NCI-H1930 (cell line): ENCODE measurements at regions not wholly inside any gene's neighbourhood (a gene's known extent, or its start where the extent isn't known, plus 50 kb on each side); places are given as distances from the start of the nearest gene placed in this dataset.

Source experiments
- DNase-seq, 2 experiments: peaks; one replicate each; lab custom pipeline; 2025; lab: John Stamatoyannopoulos, UW

DNA sequence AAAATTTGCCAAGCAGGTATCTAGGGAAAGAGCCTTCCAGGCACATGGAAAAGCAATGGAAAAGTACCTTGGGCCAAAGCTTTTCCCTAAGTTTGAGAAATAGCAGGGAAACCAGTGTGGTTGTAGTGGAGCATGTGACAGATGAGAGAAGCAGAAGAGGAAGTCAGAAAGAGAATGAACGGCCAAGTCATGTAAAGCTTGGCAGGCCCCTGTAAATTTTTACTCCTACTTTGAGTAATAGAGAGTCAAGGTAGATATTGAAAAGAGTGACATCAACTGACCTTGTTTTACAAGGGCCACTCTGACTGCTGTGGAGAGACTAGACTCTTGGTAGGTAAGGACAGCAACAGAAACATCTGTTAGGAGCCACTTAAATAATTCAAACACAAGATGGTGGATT lies 180.9 kb upstream of the PRMT6 start:
- DNase-seq: no peak

DNA sequence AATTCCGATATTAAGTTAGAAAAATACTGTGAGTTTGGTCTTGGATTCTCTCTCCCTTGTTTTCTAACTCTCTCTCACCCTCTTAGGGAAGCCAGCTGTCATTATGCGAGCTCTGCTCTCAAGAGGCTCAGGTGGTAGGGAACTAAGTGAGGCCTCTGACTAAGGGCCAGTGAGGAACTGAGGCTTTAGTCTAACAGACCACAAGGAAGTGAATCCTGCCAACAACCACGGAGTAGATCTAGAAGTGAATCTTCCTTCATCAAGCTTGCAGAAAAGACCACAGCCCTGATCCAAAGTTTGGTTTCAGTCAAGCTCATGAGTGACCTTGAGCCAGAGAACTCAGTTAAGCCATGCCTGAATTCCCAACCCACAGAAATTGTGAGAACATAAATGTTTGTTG lies 180.1 kb upstream of the PRMT6 start:
- no peak for DNase-seq

DNA sequence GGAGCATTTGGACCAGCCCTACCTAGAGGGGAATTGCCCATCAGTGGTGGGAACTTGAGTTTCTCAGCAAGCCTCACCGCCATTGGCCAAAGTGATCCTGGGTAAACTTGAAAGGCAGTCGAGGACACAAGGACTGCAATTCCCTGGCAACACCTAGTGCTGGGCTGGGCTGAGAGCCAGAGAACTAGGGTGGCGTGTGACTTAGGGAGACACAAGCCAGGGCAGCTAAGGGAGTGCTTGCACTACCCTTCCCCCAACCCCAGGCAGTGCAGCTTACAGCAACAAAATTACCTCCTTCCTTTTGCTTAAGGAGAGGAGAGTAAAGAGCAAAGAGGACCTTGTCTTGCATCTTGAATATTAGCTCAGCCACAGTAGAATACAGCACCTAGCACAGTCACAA lies 176.9 kb upstream of the PRMT6 start:
- DNase-seq: no peak

DNA sequence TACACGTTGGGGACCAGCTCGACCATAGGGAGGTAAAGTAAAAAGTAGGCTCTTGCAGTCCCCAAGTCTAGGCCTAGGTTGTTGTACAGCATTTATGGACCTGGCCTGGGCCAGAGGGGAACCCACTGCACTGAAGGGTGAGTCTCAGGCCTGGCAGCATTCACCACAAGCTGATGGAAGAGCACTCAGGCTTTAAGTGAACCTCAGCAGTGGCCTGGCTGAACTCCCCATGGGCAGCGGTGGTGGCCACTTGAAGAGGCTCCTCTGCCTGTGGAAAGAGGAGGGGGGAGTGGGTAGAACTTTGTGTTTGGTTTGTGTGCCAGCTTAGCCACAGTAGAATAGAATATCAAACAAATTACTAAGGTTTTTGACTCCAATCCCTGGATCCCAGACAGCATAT lies 176.2 kb upstream of the PRMT6 start:
- no peak for DNase-seq

DNA sequence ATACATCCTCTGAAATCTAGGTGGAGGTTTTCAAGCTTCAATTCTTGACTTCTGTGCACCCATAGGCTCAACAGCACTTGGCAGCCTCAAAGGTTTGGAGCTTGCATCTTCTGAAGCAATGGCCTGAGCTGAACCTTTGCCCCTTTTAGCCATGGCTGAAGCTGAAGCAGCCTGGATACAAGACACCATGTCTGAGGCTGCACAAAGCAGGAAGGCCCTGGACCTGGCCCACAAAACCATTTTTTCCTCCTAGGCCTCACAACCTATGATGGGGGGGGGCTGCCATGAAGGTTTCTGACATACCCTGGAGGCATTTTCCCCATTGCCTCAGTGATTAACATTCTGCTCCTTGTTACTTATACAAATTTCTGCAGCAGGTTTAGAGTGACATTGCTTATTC lies 173.3 kb upstream of the PRMT6 start:
- no peak for DNase-seq

DNA sequence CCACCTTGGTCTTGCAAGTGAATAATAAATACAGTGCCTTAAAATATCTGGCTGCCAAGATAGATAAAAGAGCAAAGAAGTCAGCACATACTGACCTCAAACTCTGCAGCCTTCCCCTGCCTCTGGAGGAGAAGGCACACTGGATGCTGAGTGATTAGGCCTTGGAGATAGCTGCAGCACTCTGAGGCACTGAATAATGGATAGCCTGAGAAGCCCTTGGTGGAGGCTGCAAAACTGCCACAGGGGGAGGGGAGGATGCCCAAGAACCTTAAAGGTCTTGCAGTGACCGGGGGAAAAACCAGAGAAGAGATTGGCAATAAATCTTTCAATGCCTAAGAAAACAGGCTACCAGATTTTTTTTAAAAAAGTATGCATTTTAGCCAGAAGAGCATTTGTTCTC lies 167.4 kb upstream of the PRMT6 start:
- DNase-seq: no peak

DNA sequence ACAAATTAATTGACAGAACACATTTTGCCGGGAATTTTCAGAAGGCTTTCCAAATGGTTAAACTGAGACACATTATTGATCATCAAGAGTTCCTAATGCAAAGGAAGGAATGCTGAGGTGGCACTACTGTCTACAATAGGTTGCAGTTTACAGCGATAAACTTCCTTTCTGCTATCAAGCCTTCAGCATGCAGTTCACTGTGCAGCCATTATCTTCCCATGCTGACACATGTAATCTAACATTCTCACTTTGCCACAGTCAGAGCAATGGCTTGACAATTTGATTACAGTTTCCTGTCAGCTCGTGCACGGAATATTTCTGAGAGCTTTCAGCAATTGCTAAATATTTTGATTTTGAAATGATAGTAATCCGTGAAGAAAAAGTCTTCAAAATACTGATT lies 166.9 kb upstream of the PRMT6 start:
- no peak for DNase-seq

DNA sequence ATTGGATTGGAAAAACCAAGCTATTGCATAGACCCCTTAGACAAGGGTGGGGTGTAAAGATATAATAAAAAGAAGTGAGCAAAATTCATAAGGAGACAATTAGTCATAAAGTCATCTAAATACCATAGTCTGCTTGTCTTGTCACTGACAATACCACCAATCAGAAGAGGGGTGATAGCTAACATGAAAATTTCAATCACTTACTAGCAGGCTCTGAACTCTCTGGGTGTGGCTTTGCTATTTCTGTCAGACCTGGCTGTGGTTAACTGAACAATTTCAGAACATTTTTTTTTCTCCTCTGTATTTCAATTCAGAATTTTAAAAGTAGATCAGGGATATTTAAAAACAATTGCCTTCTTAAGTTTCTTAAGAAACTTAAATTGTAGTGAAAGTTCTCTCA lies 158.5 kb upstream of the PRMT6 start:
- no peak for DNase-seq

DNA sequence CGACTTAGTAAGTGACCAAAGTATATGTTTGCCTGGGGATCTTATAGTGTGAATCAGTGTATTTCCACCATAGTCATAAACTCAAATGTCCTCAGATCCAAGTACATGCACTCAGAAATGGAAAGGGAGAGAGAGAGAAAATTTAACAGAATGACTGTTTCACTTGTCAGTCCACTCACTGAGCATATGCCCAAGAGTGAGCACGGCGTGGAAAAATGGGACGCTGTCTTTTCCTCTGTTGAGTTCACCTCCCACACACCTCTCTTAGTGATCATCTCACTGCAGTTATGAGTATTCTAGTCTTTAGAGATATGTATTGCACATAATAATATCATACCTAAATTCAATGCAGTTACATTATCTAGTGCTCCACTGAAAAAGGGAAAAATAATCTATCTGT lies 156.8 kb upstream of the PRMT6 start:
- DNase-seq: no peak

DNA sequence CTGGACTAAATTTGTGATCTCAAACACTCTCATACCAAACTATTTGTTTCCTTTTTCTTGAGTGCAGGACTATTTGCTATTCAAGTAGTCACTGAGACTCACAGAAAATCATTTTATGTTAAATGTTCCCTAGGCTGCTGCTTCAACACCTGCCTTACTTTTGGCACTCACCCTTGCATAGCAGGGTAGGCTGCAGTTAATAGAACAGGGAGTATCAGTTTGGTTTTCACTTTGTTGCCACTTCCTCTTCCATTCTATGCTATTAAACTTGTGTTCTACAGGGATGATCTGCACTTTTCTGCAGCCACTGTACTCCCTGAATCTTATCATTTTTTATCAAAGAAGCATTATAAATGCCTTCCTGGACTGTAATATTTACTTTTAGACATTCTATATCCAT lies 148.7 kb upstream of the PRMT6 start:
- no peak for DNase-seq

DNA sequence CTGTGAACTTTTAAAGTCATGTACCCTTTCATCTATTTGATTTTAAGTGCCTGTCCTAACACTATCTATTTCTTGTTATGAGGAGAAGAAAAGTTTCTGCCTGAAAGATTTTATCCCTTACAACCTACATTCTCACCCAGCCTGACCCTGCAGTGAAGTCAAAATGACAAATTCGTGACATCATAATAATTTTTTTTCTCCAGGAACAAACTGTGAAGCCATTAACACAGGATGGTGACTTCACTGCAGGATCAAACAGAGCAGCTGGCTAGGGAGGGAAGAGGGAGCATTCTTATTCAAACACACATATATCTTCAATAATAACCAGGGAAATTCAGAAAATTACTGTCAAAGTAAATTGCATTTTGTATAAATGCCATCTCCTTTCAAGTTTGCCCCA lies 147.8 kb upstream of the PRMT6 start:
- DNase-seq: no peak

DNA sequence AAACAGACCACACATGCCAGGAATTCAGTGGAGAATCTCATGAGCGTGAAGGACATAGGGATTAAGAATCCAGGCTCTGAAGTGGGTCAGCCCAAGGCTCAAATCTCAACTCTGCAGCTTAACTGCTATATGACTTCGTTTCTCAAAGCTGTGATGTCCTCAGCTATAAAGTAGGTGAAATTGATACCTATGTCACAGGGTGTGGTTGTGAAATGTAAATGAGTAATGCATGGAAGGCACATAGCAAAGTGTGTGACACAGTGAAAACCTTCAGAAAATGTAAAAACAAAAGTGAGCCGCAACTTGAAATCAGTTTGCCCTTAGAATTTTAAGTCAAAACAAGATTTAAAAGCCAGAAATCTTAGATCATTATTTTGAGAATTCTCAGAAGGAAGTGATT lies 145.7 kb upstream of the PRMT6 start:
- no peak for DNase-seq

DNA sequence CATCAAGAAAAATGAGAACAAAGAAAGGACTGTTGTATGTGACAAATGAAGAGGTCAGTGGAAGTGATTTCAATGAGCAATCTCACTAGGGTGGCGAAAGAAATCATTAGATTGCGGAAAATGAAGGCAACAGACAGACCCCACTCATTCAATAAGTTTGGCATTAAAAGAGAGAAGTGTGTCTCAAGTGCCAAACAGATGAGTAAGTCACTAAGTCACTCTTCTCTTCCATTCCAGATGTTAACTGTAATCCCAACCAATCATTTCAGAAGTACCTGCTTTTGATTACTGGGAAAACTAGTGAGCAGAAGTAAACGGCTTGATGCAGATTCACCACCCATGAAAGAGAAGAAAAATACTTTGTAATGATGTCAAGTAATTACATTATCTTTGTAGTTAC lies 144.3 kb upstream of the PRMT6 start:
- DNase-seq: no peak

DNA sequence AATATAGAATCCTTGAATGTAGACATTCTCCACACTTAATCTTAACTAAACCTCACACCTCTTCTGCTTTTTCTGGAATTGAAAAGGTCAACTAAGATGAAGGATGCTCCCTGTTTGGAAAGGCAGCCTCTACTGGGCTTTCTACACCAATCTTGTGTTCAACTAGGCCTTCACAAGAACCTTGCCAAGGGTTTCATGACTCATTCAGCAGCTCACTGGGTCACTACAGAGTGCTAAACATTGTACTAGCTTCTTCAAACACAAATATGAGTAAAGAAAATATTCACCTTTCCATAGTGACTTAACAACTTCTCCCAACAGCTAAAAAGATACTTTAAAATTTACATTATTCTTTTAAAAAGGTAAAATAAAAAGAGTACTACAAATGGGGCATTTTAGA lies 135.3 kb upstream of the PRMT6 start:
- no peak for DNase-seq

DNA sequence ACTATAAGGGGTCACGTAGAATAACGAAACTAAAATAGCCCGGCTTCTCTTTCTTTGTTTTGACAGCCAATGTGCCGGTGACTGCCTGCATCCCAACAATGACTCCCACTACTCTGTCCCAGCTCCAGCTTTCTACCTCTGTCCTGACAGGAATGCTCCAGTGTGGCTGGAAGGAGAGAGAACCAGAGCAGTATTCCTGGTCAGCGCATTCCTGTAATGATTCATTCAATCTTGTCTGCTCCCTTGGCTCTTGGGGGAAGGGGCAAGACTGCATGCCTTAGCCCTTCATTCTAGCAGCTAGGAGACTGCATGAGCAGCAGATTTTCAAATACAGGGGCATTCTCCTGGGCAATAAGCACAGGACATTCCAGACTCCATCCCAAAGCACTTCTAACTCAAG lies 132.1 kb upstream of the PRMT6 start:
- DNase-seq: no peak

DNA sequence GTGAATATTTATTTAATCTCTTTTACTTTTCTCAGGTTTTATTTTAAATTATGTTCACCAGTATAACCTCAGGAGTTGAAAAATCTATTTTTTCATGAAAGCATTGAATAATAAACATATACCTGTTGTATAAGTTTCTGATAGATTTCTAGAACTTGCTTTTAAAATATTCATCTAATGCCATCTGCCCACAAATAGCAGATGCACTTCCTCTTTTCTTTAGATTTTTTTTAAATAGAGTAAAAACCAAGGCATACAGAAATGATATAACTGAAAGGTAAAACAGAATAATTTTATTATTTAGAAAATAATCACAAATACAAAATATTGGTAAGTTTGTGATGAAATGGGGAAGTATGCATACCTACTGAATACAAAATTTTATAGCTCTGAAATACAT lies 130.7 kb upstream of the PRMT6 start:
- DNase-seq: no peak

DNA sequence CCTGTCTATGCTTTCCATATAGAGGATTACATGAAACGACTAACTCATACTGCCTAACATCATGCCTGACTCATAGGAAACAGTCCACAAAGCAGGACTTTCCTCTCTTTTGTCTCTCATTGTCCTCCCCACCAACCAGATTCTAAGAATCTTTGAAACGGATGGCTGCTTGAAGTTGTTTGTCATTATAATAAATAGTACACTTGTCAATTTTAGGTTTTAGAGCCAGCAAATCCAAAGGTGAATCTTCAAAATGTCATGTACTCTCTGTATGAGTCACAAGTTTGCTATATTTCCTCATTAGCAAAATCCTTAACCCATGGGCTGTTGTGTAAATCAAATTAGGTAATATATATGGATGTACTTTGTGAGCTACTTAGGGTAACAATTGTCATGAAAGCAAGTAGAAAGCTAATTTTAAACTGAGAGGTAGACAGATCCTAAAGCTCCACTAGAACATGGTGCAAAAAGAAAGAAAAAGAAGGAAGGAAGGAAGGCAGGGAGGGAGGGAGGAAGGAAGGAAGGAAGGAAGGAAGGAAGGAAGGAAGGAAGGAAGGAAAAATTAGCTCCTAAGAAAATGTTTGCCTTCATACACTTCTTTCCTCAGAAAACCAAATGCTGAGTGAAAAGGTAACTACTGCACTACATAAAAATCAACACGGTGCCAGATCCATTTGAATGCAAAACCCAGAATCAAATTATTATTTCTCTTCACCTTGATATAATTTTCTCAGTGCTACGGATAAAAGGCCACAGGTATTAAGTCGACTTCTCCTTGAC lies 129.5 kb upstream of the PRMT6 start:
- DNase-seq: no peak

DNA sequence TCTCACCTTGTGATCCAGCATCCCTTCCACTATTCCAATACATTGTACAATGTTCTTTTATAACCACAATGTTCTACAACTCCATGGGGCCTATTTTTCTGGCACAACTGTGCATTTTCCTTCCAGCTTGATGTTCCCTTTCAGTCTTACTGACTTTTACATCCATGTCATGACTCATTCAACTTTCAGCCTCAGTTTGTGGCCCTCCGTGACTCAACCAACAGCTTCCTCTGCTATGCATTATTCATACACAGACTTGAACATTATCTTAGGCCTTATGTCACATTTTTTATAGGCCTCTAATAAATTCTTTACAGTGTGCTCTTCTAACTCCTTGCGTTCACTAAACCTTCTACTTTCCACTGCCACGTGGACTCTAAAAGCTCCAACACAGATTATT lies 119.4 kb upstream of the PRMT6 start:
- no peak for DNase-seq

DNA sequence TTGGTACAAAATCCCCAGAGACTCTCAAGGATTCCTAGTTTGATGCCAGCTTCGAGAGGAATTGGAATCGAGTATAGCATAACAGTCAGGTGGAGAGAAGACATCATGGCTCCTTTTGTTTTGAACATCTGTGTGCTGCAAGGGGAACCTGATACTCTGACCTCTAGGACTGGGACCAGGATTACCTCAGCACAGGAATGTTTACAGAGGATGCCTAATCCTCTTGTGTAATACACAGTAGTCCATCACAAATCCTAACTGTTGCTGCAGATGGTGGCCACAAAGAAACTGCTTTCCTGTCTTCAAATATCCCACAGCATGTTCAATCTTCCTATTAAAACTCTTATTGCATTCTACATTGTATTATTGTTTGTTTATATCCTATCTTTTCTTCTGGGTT lies 111.8 kb upstream of the PRMT6 start:
- no peak for DNase-seq

DNA sequence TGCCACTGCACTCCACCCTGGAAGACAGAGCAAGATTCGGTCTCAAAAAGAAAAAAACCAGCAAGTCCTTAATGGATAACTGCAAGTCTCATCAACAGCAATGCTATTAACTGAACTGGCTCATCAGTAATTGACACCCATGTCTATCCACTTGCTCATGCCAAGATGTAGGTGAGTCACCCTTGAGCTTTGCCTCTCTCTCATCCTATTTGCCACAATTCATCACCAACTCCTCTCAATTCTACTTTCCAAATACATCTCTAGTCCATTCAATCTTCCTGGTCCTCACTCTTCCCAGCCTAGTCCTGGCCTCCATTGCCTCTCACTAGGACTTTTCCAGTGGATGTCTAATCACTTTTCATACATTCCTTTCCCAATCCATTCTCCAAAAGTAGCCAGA lies 103.7 kb upstream of the PRMT6 start:
- no peak for DNase-seq

DNA sequence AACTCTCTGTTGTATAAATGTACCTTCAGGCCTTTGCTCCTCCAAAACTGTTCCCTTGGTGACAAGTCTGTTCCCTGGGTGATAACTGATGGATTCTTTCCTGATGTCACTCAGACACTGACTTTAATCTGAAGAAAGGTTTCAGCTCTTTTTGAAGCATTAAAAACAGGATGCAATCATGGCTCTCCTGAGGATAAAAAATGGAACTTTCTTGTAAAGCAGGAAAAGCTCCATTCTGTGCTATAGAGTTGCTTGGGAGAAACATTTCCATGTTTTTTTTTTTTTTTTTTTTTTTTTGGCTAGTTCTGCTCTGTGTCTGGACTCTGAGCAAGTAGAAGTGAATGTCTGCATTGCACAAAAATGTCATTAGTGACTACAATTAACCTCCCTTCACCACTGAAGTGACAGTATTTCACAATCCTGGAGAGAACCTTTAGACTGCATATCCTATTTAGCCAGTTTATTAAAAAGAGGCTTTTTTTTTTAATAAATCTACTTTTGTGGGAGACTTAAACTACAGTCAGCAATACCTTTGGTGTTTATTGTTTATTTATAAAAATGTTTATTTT lies 101.7 kb upstream of the PRMT6 start:
- DNase-seq: no peak

DNA sequence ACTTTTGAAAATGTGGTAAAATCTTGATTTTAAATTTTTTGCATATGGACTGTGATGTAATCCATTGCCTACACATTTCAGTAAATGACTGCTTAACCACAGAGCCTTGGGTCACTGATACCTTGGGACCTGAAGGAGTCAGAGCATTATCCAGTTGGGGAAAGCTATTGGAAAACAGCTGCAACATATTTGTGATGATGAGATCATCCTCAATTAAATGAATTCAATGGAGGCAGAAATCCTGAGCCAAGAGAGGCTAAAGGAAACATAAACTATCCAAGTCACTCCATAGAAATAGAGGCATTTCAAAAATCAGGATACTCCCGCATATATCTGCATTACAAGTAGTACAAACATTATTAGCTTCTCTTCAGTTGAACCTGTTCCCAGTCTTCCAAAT lies 99.8 kb upstream of the PRMT6 start:
- DNase-seq: no peak

DNA sequence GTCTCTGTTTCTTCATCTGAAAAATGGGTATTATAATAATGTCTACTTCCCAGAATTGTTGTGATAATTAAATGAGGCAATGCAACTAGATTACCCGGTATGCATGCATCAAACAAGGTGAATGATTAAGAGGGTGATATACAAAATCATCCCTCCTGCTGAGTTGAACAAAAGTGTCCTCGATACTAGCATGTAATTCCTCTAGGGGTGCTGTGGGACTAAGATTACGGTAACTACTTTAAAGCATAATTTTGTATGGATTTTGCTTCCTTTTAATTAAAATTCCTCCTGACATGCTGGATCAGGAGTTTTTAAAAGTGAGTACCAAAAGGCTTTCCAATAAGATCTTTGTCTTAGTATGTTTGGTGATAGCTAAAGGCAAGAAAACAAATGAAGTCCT lies 98.7 kb upstream of the PRMT6 start:
- DNase-seq: no peak

DNA sequence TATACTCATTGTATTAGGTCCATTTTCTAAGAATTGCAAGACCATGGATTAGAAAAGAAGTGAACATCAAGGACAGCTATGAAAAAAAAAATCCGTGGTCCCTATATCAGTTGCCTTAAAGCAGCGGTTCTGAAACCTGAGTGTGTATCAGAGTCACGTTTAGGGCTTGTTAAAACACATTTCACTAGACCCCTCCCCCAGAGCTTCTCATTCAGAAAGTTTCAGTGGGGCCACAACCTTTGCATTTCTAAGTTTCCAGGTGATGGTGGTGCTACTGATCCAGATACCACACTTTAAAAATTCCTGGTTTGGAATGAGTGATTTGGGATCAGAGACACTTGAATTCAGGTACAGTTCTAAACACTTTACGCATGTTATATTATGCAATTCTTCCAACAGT lies 96.1 kb upstream of the PRMT6 start:
- no peak for DNase-seq
